Tibial nerve (tissue), 4 donors: ENCODE measurements at regions not wholly inside any gene's neighbourhood (a gene's known extent, or its start where the extent isn't known, plus 50 kb on each side); places are given as distances from the start of the nearest gene placed in this dataset.

Experiments
- EP300 ChIP-seq, 2 donors: sonication (generic); formaldehyde crosslinking; IDR thresholded peaks; one replicate each; pipeline ENCODE4 v1.6.1; 2017; ENCODE audit warnings: antibody characterized with exemption in 2 of 2, mild to moderate bottlenecking in 1 of 2
- POLR2A ChIP-seq, 2 donors: fragments of 450-650 bp; IDR thresholded peaks; one replicate each; pipeline ENCODE4 v1.6.1; 2017; ENCODE audit warnings: antibody characterized with exemption in 2 of 2, mild to moderate bottlenecking in 2 of 2, moderate library complexity in 2 of 2
- TF ChIP-seq, protein P1 (sequence below), 5 experiments: fragments of 200-600 bp in 3 of 5; fragments of 450-650 bp in 2 of 5; sonication (generic) in 3 of 5; IDR thresholded peaks; one replicate each; pipeline ENCODE4 v1.5.1; 2016 to 2019; ENCODE audit warnings: antibody characterized with exemption in 5 of 5, mild to moderate bottlenecking in 3 of 5, moderate library complexity in 2 of 5

- TF ChIP-seq, protein P1, sequence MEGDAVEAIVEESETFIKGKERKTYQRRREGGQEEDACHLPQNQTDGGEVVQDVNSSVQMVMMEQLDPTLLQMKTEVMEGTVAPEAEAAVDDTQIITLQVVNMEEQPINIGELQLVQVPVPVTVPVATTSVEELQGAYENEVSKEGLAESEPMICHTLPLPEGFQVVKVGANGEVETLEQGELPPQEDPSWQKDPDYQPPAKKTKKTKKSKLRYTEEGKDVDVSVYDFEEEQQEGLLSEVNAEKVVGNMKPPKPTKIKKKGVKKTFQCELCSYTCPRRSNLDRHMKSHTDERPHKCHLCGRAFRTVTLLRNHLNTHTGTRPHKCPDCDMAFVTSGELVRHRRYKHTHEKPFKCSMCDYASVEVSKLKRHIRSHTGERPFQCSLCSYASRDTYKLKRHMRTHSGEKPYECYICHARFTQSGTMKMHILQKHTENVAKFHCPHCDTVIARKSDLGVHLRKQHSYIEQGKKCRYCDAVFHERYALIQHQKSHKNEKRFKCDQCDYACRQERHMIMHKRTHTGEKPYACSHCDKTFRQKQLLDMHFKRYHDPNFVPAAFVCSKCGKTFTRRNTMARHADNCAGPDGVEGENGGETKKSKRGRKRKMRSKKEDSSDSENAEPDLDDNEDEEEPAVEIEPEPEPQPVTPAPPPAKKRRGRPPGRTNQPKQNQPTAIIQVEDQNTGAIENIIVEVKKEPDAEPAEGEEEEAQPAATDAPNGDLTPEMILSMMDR (IDR thresholded peaks at IDR 0.05): no peak
- TF ChIP-seq EP300 (IDR thresholded peaks at IDR 0.05): no peak
- no peak for TF ChIP-seq POLR2A (IDR thresholded peaks at IDR 0.05)
Observed at GRCh38 chr5:57332361-57332760, 150.2 kb downstream of the ACTBL2 start.
